ENCODE measurements at regions not wholly inside any gene's neighbourhood (a gene's known extent, or its start where the extent isn't known, plus 50 kb on each side); places are given as distances from the start of the nearest gene placed in this dataset.

GRCh38 chr21:27582246-27582947, 615.5 kb upstream of the ADAMTS5 start:
- DNase-seq (ENCODE audit: low spot score) (no peak), ATAC-seq (no peak)
- Mint-ChIP-seq H3K36me3 (0 out of 2 replicates have a peak, but pooled peaks cover 2% of the 10 kb centered on the region), H3K4me3 (no peak overlapping the region), H3K9me3 (peaks cover 7% of the 10 kb centered on the region; the same call in 1 of the 2 replicates), H3K4me1 (peaks cover 2% of the 10 kb centered on the region; the same call in 1 of the 2 replicates), H3K27ac (no peak overlapping the region), H3K27me3 (ENCODE audit: low read depth) (no peaks in the 10 kb centered on the region)
- CTCF ChIA-PET: interaction anchor here (1.1 kb wide), 1 partner anchor 18 kb away, joined by 3 read pairs; no protein-coding TSS in a partner anchor
- POLR2A ChIA-PET: no interaction called here
- TF ChIP-seq ZBTB43 (CRISPR knock-in tag; IDR thresholded peaks at IDR 0.05) (no peak), NR2C2 (CRISPR knock-in tag; IDR thresholded peaks at IDR 0.05) (no peak), ZNF396 (CRISPR knock-in tag; IDR thresholded peaks at IDR 0.05; ENCODE audit: borderline replicate concordance) (no peak), ELF4 (CRISPR knock-in tag; IDR thresholded peaks at IDR 0.05; ENCODE audit: low read depth) (no peak), AR (CRISPR knock-in tag; IDR thresholded peaks at IDR 0.05) (no peak), TCF7 (CRISPR knock-in tag; IDR thresholded peaks at IDR 0.05; ENCODE audit: low read depth) (no peak), EMX1 (CRISPR knock-in tag; IDR thresholded peaks at IDR 0.05) (no peak), GABPB1 (CRISPR knock-in tag; IDR thresholded peaks at IDR 0.05) (no peak)
- TF ChIP-seq, protein P1, sequence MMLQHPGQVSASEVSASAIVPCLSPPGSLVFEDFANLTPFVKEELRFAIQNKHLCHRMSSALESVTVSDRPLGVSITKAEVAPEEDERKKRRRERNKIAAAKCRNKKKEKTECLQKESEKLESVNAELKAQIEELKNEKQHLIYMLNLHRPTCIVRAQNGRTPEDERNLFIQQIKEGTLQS (CRISPR knock-in tag; conservative IDR thresholded peaks at IDR 0.05): no peak
- TF ChIP-seq, protein P2, sequence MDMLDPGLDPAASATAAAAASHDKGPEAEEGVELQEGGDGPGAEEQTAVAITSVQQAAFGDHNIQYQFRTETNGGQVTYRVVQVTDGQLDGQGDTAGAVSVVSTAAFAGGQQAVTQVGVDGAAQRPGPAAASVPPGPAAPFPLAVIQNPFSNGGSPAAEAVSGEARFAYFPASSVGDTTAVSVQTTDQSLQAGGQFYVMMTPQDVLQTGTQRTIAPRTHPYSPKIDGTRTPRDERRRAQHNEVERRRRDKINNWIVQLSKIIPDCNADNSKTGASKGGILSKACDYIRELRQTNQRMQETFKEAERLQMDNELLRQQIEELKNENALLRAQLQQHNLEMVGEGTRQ (CRISPR knock-in tag; IDR thresholded peaks at IDR 0.05): no peak

DNA sequence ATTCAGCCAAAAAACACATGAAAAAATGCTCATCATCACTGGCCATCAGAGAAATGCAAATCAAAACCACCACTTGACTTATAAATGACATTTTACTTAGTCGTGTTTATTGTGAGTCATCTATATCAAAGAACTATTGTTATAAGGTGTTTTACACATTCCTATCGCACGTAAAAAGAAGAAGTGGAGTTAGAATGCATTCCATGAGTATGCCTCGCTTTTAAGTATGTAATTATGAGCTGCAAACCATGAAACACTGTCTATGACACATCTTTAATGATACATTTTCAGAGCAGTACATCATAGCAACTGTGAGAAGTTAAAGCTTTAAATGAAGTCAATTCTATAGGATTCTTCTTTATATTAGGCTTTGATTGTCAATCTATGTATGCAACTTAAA, 614.3 kb upstream of the ADAMTS5 start:
- H3K4me1 Mint-ChIP-seq: peaks cover under 1% of the 10 kb centered on the region; the same call in 1 of the 2 replicates
- CTCF ChIA-PET: no interaction called here
- H3K27me3 Mint-ChIP-seq (ENCODE audit: low read depth): no peaks in the 10 kb centered on the region
- no peak for ATAC-seq
- no peak overlapping the region for H3K27ac Mint-ChIP-seq
- TF ChIP-seq NR3C1 (CRISPR knock-in tag; conservative IDR thresholded peaks at IDR 0.05; ENCODE audit: low read depth) (no peak), E2F1 (CRISPR knock-in tag; IDR thresholded peaks at IDR 0.05) (no peak), SMAD3 (CRISPR knock-in tag; IDR thresholded peaks at IDR 0.05; ENCODE audit: borderline replicate concordance) (no peak), ZNF121 (CRISPR knock-in tag; IDR thresholded peaks at IDR 0.05) (no peak), PREB (CRISPR knock-in tag; IDR thresholded peaks at IDR 0.05; ENCODE audit: borderline replicate concordance) (no peak), ETV6 (CRISPR knock-in tag; IDR thresholded peaks at IDR 0.05) (no peak), TP53 (CRISPR knock-in tag; IDR thresholded peaks at IDR 0.05) (no peak)
- TF ChIP-seq, protein P3, sequence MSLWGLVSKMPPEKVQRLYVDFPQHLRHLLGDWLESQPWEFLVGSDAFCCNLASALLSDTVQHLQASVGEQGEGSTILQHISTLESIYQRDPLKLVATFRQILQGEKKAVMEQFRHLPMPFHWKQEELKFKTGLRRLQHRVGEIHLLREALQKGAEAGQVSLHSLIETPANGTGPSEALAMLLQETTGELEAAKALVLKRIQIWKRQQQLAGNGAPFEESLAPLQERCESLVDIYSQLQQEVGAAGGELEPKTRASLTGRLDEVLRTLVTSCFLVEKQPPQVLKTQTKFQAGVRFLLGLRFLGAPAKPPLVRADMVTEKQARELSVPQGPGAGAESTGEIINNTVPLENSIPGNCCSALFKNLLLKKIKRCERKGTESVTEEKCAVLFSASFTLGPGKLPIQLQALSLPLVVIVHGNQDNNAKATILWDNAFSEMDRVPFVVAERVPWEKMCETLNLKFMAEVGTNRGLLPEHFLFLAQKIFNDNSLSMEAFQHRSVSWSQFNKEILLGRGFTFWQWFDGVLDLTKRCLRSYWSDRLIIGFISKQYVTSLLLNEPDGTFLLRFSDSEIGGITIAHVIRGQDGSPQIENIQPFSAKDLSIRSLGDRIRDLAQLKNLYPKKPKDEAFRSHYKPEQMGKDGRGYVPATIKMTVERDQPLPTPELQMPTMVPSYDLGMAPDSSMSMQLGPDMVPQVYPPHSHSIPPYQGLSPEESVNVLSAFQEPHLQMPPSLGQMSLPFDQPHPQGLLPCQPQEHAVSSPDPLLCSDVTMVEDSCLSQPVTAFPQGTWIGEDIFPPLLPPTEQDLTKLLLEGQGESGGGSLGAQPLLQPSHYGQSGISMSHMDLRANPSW (CRISPR knock-in tag; conservative IDR thresholded peaks at IDR 0.05; ENCODE audit: low read depth): no peak
- POLR2A ChIA-PET: no interaction called here
- 0 out of 2 replicates have a peak, but pooled peaks cover 2% of the 10 kb centered on the region for H3K36me3 Mint-ChIP-seq
- peaks cover 7% of the 10 kb centered on the region; the same call in 1 of the 2 replicates for H3K9me3 Mint-ChIP-seq
- DNase-seq (ENCODE audit: low spot score): no peak
- H3K4me3 Mint-ChIP-seq: no peak overlapping the region
